DMS53 (cell line): ENCODE measurements at regions not wholly inside any gene's neighbourhood (a gene's known extent, or its start where the extent isn't known, plus 50 kb on each side); places are given as distances from the start of the nearest gene placed in this dataset.

ENCODE experiments used
- DNase-seq: peaks from one replicate; lab custom pipeline; 2025; lab: John Stamatoyannopoulos, UW

DNA sequence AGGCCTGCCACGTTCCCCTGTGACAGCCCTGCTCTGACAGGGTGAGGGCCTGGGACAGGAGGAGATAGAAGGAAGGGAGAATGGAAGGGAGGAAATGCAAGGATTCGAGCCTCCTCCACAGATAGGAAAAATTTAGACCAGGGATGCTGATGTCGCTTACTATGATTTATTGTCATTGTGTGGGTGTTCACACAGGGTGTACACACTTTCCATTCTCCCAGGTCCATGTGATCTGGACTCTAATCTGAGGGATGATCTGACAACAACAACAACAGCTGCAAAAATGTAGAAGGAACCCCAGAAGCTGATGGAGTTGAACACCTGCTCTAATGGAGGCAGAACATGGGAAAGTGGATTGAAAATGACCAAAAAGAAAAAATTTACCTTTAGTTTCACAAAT is 231.7 kb upstream of the TNP1 start:
- DNase-seq, result no peak

DNA sequence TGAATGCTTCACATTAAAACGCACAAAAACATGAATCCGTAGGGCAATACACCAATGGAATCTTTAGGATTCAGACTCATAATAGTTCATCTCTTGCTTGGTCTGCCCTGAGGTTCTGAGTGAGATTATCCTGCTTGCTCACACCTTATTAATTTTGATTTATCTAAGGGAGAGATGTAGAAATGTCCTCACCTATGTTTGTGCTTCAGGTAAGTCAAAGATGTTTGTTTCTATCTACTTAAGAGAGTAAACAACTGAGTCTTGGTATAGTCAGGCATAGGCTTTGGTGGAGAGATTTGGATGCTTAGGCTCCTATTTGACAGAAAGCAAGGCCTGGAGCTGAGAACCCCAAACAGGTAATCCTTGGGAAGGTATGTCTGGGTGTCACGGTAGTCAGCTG is 231.0 kb upstream of the TNP1 start:
- DNase-seq, result no peak

DNA sequence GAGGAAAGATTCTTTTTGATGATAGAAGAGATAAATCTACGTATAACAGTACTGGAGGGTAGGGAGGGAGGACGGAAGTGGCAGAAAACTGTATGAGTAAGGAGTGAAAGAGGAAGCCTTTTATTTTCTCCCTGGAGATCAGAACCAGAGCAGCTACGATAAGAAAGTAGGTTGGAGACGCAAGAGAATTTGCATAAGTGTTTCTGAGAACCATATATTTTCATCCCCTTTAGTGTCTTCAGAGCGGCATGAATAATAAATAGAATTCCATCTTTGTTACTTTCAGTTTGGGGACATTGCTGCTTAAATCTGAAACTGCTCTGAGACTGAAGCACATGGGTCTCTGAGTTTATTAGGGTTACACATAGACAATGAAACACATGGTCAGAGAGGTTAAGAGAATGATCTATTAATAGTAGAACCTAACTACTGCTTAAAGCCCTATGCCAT is 230.2 kb upstream of the TNP1 start:
- no peak for DNase-seq

DNA sequence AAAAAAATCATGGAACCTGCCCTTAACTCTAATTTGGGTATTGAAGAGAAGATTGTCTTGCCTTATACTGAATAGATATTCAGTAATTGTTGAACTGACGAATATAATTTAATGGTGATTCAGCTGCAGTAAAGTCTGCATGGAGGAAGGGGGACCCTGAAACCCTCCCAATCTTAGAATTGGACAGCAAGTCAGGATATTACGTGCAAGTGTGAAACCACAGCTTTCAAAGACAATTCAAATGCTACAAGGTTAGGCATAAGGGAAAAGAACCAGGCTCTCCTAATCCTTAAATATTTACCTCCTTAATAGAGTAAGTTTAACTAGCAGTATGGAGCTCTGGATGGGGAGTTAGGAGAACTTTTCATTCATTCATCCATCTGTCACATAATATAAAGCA is 226.9 kb upstream of the TNP1 start:
- DNase-seq, result no peak

DNA sequence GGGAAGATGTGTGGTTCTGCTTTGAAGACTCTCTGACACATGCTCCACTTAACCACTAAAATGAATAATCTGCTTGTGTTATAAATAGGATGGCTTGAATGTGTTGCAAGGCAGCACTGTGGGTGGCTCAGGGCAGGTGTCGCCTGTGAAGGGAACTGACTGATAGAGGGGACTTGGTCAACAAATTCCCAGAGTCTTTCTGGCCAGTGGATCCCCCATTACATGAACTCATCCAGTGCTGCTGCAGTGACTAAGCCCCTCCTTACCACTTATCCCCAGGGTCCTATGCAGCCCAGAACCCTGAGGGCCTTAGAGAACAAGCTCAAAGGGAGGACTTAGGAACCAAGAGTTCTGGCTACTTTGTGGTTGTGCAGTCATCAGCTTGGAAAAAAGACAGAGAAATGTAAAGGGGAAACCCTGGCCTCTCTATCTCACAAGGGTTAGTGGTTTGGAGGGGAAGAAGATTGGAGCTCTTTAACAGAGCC is 226.2 kb upstream of the TNP1 start:
- DNase-seq, result no peak

DNA sequence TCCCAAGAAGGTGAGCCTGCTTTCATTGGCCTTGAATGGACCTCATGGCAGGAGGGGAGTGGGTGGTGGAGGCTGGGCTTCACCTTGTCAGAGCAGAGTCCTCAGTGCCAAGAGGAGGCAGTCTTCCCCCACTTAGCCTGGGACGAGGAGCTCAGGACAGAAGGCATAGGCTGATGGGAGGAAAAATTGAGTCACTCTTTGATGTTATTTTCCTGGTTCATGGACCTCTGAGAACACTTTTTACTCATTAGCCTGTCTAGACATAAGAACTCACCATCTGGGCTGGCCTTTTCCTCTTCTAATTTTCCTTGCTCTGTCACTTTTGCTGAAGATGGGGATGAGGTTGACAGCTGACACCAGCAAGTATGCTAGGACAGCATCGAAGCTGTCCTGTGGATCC is 225.7 kb upstream of the TNP1 start:
- no peak for DNase-seq

DNA sequence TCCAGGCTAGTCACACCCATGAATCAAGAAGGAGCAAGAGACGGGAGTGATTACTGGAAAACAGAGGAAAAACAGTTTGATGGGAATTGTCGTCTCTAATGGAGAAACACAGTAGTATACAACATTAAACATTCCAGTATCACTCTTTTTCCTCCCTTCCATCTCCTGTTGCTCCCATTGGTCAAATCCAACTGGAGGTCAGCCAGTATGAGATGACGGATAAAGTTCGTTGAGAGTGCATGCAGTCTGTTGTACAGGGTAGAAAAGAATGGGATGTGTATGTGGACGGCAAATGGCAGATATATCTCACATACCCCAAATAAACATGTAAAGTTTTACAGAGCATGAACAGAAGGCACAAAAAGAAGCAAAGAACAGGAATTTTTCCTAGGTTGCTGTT is 221.9 kb upstream of the TNP1 start:
- no peak for DNase-seq

DNA sequence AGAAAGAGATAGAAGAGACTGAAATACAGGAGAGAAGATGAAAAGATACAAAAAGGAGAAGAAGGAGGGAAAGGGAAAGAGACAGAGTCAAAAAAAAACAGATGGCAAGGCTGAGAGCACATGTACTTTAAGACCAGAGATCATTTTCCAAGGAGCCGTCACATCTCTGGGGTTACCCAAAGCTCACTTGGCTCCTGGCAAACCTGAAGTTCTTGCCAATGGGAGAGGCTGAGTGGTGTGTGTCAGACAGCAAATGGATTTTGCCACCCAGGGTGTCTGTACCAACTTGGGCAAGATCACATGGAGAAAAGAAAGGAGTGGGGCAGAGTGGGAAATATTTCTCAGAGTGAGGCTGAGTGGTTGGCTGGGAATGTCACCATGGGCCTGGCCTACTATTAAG is 219.3 kb upstream of the TNP1 start:
- no peak for DNase-seq

DNA sequence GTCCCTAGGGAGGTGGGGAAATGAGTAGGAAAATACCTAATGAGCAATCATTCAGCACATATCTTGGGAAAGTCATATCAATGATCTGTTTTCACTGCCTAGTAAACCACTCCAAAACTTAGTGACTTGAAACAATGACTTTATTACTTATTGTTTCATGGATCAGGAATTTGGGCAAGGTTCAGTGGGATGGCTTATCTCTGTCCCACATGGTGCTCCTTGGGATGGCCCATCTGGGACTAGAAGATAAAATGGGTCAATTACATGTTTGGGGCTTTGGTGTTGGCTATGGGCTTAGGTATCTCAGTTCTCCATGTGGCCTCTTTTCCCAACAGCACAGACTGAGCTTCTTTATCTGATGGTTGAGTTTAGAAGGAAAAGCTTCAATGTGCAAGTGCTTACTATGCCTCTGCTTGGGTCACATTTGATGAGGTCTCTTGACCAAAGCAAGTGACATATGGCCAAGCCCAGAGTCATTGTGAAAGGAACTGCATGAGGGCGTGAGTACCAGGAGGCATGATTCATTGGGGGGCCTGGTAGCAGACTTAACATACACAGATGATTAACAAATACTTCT is 218.1 kb upstream of the TNP1 start:
- DNase-seq, result no peak

DNA sequence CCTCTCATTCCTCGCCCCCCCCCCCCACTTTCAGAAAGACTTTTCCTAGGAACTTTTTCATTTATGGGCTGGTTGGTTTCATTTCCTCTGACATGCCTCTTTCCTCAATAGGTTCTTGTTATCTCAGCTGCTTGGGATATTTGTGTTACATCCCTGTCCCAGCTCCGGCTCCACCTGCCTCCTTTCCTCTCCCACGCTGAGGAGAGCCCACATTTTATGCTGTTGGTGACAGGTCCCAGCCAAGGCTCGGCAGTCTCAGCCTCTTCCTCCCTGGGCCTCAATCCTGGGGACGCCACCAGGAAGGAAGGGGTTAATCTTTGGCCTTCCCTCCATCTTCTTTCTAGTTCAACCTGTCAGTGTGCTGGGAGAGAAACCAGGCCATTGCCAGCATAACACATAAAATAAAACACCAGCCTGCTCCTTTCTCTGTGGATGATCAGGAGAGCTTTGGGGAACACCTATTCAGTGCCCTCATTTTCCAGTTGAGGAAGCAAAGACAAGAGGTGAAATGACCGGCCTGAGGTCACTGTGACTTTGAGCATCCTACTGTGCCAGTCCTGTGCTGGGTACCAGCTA is 216.9 kb upstream of the TNP1 start:
- peak; percentile 31 for DNase-seq

DNA sequence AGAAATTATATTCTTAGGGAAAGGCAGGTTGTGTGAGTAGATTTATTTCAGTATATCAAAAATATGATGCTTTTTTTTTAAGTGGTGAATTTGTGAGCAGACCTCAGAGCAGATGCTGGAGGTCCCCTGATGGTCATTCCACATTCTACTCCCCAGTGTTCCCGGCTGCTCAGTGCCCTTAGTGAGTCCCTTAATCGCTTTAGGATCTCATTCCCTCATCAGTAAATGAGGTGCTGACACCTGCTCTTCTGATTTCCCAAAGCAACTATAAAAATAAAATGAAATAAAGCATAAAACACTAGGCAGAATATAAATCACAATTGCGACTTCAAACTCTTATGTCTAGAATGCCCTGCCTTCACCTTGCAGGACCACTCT is 216.2 kb upstream of the TNP1 start:
- no peak for DNase-seq

DNA sequence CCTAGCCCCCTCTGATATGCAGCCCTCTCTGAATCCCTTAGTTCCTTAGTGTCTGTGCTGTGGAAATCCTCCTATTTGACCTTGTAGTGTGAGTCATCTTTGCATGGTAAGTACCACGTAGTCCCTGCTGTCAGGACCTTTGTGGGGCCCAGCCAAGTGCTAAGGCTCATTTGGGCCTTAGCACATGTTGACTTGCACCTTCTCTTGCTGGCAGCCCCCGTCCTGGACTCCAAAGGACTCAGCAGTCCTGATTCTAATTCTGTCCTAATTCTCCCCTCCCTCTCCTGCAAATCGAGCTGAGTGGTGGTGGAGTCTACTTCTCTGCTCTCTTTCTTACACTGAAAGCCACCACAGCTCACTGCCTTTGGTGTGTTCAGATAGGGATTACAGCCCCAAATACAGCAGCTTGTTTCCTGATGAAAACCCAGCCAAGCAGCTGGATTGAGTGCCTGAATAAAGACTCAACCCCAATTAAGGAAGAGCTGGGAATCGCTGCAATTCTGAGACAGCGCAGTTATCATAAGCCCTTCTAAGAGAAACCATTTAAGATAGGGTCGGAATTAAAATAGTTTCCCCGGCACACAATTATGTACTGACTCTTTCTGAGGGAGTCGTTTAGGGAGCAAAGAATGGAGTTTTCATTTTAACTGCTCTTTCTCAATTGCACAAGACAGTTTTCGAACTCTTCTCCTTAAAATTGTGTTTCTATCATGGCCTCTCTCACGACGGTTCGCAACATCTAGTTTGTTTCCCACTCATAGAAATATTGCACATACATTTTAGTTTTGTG is 215.6 kb upstream of the TNP1 start:
- peak; percentile 15 for DNase-seq

DNA sequence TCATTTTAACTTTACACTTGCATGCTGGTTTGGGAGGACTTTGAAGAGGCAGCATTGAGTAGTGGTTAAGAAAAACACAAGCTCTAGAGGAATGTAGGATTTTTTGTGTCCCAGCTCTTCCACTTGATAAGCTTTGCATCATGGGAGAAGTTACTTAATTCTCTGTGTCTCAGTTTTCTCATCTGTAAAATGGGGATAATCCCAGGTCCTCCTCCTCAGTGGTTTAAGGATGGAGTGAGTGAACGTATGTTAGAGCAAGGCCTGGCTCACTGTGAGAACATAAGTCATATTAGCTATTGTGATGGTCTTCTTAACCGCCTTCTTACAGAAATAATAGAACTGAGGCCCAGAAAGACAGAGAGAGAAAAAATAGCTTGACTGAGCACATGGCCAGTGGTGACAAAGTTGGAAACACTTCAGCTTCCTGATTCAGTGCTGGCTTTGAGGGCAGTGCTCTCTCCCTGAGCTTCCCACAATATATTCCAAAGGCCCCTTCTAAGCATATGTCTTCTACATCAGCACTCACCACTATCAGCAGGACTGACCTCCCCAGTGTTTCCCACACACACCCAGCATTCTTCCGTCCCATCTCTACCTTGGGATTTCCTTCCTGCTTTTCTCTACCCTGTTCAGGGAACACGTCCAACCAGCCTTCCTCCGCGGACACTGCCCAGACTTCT is 214.9 kb upstream of the TNP1 start:
- no peak for DNase-seq

DNA sequence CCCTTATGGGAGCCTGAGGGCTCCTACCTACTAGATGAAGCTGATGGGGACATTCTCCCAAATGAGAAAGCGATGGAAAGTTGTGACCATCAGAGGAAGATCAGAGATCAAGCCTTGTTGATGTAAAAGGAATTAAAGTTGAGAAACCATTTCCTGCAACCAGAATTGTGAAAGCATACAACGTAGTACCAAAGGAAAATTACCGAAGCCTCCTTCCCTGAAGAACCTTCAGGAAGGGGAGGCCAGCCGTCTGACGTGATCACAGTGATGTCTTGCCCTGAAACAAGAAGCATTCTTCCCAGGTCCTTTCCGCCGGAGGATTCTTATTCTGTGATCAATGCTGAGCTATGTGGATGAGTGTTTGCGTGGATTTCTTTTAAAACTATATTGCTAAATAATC is 211.6 kb upstream of the TNP1 start:
- no peak for DNase-seq

DNA sequence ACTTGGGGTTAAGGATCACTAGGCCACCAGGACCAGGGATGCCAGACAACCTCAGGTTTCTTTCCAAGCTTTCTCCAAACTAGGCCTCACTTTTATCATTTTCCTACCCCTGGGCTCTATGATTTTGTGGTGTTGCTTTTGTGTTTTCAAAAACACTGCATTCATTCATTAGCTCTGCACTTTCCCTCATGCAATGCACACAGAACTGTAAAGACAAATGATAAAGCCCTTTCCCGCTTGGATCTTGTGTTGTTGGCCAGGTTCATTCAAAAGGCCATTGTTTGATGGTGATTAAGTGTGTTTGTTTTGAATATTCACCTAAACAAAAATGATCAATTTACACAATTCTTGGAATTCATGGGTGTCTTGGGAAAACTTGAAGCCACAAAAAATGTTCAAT is 210.7 kb upstream of the TNP1 start:
- DNase-seq, result no peak

DNA sequence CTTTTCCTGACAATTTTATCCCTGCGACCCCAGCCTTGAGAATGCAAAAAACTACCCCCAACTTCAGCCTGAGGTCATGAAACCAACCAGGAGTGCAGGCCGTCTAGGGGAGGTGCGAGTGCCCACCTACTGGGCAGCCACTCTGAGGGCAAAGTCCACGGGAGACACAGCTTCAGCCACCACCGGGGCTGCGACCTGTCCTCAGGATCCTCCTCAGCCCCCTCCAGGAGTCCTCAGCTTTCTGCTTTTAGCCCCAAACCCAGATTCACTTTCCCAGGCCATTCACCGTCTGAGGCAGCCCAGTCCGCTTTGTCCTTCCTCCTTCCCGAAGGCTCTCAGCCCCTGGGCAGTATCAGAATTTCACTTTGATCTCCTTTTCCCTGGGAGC is 210.2 kb upstream of the TNP1 start:
- DNase-seq, result no peak

DNA sequence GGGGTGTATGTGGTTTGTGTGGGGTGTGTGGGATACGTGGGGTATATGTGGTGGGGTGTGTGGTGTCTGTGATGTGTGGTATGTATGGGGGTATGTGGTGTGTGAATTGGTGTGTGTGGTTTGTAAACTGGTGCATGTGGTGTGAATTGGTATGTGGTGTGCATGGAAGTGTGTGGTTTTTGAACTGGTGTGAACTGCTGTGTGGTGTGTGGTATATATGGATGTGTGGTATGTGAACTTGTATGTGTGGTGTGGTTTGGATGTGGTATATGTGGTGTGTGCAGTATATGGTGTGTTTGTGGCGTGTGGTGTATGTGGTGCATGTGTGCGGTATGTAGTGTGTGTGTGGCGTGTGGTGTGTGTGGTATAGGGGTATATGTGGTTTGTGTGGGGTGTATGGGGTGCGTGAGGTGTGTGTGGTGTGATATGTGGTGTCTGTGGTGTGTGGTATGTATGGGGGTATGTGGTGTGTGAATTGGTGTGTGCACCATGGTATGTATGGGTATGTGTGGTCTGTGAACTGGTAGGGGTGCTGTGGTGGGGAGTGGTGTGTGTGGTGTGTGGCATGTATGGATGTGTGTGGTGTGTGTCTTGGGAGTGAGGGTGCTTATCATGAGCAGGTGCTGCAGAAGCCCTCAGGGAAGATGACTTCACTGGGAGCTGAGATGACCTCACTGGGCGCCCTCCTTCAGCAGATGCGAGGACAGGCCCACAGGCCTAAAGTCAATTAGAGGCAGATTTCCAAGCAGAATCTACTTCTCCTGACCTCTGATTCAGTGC is 209.6 kb upstream of the TNP1 start:
- peak; percentile 49 for DNase-seq

DNA sequence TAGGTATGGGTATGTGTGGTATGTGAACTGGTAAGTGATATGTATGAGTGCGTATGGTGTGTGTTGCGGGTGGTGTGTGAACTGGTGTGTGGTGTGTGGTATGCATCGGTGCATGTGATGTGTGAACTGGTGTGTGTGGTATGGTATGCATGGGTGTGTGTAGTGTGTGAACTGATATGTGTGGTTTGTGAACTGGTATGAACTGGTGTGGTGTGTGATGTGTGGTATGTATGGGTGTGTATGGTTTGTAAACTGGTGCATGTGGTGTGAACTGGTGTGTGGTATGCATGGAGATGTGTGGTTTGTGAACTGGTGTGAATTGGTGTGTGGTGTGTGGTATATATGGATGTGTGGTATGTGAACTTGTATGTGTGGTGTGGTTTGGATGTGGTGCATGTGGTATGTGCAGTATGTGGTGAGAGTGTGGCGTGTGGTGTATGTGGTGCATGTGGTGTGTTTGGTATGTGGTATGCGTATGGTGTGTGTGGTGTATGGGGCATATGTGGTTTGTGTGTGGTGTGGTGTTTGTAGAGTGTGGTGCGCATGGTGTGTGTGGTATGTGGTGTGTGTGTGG is 208.9 kb upstream of the TNP1 start:
- no peak for DNase-seq

DNA sequence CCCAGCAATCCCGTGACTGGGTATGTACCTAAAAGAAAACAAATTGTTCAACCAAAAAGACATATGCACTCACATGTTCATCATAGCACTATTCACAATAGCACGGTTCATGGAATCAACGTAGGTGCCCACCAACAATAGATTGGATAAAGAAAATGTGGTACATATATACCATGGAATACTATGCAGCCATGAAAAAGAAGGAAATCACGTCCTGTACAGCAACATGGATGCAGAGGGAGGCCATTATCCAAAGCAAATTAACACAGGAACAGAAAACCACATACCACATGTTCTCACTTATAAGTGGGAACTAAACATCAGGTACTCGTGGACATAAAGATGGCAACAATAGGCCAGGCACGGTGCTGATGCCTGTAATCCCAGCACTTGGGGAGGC is 207.9 kb upstream of the TNP1 start:
- no peak for DNase-seq

DNA sequence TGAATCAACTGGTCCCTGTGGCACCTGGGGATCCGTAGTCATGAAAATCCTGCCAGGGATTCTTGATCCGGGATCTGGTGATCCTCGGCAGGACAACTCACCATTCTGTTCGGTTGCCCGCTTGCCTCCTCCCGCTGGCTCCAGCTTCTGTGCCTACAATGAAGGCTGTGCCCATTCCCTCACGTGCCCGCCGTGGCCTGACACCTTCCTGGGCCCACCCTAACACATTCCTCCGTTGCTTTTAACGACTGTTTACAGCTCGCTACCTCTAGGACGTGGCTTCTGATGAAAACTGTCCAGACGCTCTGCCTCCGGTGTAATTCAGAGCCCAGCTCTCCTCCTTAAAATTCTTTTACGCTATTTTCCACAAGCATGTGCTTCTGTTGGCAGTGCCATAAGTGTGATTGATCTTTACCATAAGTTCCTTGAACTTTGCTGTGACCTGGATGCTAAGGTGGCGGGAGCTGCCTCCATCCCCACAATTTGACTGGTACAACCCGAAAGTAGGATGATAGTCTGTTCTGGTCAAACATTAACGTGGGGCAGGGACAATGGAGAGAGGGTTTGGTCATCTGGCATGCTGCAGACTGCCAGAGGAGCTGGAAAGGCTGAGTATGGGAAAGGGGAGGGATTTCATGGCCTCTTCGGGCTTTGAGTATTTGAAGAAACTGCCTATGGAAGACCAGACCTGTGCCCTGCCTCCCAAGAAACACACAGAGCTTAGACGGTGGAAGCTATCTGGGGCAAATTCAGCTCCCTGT is 206.8 kb upstream of the TNP1 start:
- peak; percentile 88 for DNase-seq
